ENCODE measurements at regions not wholly inside any gene's neighbourhood (a gene's known extent, or its start where the extent isn't known, plus 50 kb on each side); places are given as distances from the start of the nearest gene placed in this dataset.

DNA sequence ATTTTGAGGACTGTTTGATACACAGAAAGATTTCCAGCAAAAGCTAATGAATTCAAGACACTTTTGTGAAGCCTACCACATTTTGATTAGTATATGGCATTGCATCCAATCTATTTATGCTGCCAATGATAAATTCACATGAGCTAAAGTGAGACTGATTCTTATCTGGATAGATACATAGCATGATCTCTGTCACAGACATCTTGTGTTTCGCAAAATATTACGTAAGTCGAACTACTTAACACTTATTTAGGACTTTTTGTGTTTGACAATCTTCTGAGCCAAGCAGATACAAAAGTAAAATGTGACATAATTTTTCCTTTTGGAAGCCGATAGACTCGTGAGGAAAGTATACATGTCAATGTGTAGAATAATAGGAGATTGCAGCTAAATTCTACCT lies 251.6 kb downstream of the HACE1 start:
- WGBS (ENCODE audit: low lambda C conversion rate), result 48% methylated on average over 5 of the region's 5 CpGs

DNA sequence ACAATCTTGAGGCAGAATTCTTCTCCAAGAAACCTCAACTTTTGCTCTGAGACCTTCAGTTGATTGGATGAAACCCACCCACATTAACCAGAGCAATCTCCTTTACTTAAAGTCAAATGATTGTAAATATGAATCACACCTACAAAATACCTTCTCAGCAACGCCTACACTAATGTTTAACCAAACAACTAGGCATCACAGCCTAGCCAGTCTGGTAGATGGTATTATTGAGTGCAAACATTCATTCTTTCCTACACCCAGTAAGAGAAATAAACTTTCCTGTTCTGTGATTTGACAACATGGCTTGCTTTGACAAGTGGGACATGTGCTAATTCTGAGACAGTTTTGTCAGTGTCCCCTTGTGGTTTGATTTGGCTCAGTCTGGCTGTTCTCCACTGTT lies 252.2 kb downstream of the HACE1 start:
- Histone ChIP-seq H3K27ac (ENCODE audit: extremely low read length, insufficient read depth, low read length) (no peak overlapping the region), H3K9ac (ENCODE audit: insufficient read depth, low read depth, low read length) (no peak overlapping the region), H3K9me3 (ENCODE audit: low read length) (no peaks in the 10 kb centered on the region), H4K20me1 (ENCODE audit: insufficient read depth, low read length) (no peaks in the 10 kb centered on the region), H3K36me3 (replicated peaks in 1 of 2; ENCODE audit: control insufficient read depth in 1 of 2, insufficient read depth in 2 of 2, low read length in 2 of 2) (no peaks in the 10 kb centered on the region), H3K27me3 (ENCODE audit: control insufficient read depth in 1 of 2, insufficient read depth in 2 of 2, low read length in 2 of 2) (no peaks in the 10 kb centered on the region), H3K4me1 (ENCODE audit: insufficient read depth, low read length) (no peaks in the 10 kb centered on the region), H2AFZ (ENCODE audit: low read length) (no peak overlapping the region), H3K4me3 (replicated peaks in 1 of 3; ENCODE audit: insufficient read depth in 1 of 3, low read depth in 2 of 3, low read length in 3 of 3) (no peak overlapping the region), H3K79me2 (ENCODE audit: insufficient read depth, low read length) (no peaks in the 10 kb centered on the region), H3K4me2 (ENCODE audit: low read depth, low read length) (no peak overlapping the region)
- ChIA-PET CTCF (ENCODE audit: low intra/inter-chr PET ratio, low total read pairs) (no interaction called here), POLR2A (no interaction called here)
- intact Hi-C loops (cut with micrococcal nuclease; ENCODE audit: unreplicated experiment), result no loop called here
- in situ Hi-C loops (cut with HindIII; ENCODE audit: extremely low pct_ligation_motif_present, low pct_unique_long_range_greater_than_20kb), result no loop called here
- FAIRE-seq, result no peak
- no peak for DNase-seq (ENCODE audit: low spot score)
- WGBS (ENCODE audit: low lambda C conversion rate), result 0% methylated on average over 1 of the region's 1 CpG
- no peak for ATAC-seq
- no TSS peak for BruUV-seq (replicated peaks)
- TF ChIP-seq ZNF740 (CRISPR knock-in tag; IDR thresholded peaks at IDR 0.05) (no peak), ZNF207 (IDR thresholded peaks at IDR 0.05; ENCODE audit: borderline replicate concordance) (no peak), TAF15 (IDR thresholded peaks at IDR 0.05; ENCODE audit: low read depth, low read length, poor library complexity, severe bottlenecking) (no peak), DNMT3B (CRISPR knock-in tag; conservative IDR thresholded peaks at IDR 0.05) (no peak), ZNF138 (CRISPR knock-in tag; IDR thresholded peaks at IDR 0.05; ENCODE audit: low read depth) (no peak), ZNF354B (CRISPR knock-in tag; IDR thresholded peaks at IDR 0.05) (no peak), ZFP36L2 (CRISPR knock-in tag; IDR thresholded peaks at IDR 0.05) (no peak), GPN1 (CRISPR knock-in tag; IDR thresholded peaks at IDR 0.05; ENCODE audit: borderline replicate concordance) (no peak)
- TF ChIP-seq, protein P1, sequence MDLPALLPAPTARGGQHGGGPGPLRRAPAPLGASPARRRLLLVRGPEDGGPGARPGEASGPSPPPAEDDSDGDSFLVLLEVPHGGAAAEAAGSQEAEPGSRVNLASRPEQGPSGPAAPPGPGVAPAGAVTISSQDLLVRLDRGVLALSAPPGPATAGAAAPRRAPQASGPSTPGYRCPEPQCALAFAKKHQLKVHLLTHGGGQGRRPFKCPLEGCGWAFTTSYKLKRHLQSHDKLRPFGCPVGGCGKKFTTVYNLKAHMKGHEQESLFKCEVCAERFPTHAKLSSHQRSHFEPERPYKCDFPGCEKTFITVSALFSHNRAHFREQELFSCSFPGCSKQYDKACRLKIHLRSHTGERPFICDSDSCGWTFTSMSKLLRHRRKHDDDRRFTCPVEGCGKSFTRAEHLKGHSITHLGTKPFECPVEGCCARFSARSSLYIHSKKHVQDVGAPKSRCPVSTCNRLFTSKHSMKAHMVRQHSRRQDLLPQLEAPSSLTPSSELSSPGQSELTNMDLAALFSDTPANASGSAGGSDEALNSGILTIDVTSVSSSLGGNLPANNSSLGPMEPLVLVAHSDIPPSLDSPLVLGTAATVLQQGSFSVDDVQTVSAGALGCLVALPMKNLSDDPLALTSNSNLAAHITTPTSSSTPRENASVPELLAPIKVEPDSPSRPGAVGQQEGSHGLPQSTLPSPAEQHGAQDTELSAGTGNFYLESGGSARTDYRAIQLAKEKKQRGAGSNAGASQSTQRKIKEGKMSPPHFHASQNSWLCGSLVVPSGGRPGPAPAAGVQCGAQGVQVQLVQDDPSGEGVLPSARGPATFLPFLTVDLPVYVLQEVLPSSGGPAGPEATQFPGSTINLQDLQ (CRISPR knock-in tag; IDR thresholded peaks at IDR 0.05), result no peak

More for the DNA sequence above, 251.6 kb downstream of the HACE1 start:
- no peak overlapping the region for H3K4me2 ChIP-seq (ENCODE audit: low read depth, low read length)
- in situ Hi-C loops (cut with HindIII; ENCODE audit: extremely low pct_ligation_motif_present, low pct_unique_long_range_greater_than_20kb), result no loop called here
- H3K9ac ChIP-seq (ENCODE audit: insufficient read depth, low read depth, low read length), result no peak overlapping the region
- FAIRE-seq, result no peak
- ATAC-seq, result no peak
- no peaks in the 10 kb centered on the region for H4K20me1 ChIP-seq (ENCODE audit: insufficient read depth, low read length)
- intact Hi-C loops (cut with micrococcal nuclease; ENCODE audit: unreplicated experiment), result no loop called here
- no peaks in the 10 kb centered on the region for H3K27me3 ChIP-seq (ENCODE audit: control insufficient read depth in 1 of 2, insufficient read depth in 2 of 2, low read length in 2 of 2)
- no peaks in the 10 kb centered on the region for H3K79me2 ChIP-seq (ENCODE audit: insufficient read depth, low read length)
- no peak for DNase-seq (ENCODE audit: low spot score)
- no peak overlapping the region for H3K27ac ChIP-seq (ENCODE audit: extremely low read length, insufficient read depth, low read length)
- no peak overlapping the region for H3K4me3 ChIP-seq (replicated peaks in 1 of 3; ENCODE audit: insufficient read depth in 1 of 3, low read depth in 2 of 3, low read length in 3 of 3)
- BruUV-seq (replicated peaks), result no TSS peak
- ChIA-PET CTCF (ENCODE audit: low intra/inter-chr PET ratio, low total read pairs) (no interaction called here), POLR2A (no interaction called here)
- no peaks in the 10 kb centered on the region for H3K9me3 ChIP-seq (ENCODE audit: low read length)
- H2AFZ ChIP-seq (ENCODE audit: low read length), result no peak overlapping the region
- H3K4me1 ChIP-seq (ENCODE audit: insufficient read depth, low read length), result no peaks in the 10 kb centered on the region; the same call in 1 of the 2 replicates
- H3K36me3 ChIP-seq (replicated peaks in 1 of 2; ENCODE audit: control insufficient read depth in 1 of 2, insufficient read depth in 2 of 2, low read length in 2 of 2), result no peaks in the 10 kb centered on the region
- TF ChIP-seq ZNF496 (CRISPR knock-in tag; IDR thresholded peaks at IDR 0.05; ENCODE audit: insufficient replicate concordance) (no peak), KAT2B (IDR thresholded peaks at IDR 0.05; ENCODE audit: borderline replicate concordance, low read depth, low read length) (no peak), TFDP2 (CRISPR knock-in tag; IDR thresholded peaks at IDR 0.05) (no peak), ZNF678 (CRISPR knock-in tag; IDR thresholded peaks at IDR 0.05) (no peak)
- TF ChIP-seq, protein P2, sequence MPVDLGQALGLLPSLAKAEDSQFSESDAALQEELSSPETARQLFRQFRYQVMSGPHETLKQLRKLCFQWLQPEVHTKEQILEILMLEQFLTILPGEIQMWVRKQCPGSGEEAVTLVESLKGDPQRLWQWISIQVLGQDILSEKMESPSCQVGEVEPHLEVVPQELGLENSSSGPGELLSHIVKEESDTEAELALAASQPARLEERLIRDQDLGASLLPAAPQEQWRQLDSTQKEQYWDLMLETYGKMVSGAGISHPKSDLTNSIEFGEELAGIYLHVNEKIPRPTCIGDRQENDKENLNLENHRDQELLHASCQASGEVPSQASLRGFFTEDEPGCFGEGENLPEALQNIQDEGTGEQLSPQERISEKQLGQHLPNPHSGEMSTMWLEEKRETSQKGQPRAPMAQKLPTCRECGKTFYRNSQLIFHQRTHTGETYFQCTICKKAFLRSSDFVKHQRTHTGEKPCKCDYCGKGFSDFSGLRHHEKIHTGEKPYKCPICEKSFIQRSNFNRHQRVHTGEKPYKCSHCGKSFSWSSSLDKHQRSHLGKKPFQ (CRISPR knock-in tag; IDR thresholded peaks at IDR 0.05; ENCODE audit: insufficient replicate concordance), result no peak

Data from HepG2 (cell line).